GM15510 (cell line): ENCODE measurements at regions not wholly inside any gene's neighbourhood (a gene's known extent, or its start where the extent isn't known, plus 50 kb on each side); places are given as distances from the start of the nearest gene placed in this dataset.

Source experiments
- POLR2A ChIP-seq: IDR thresholded peaks from 3 replicates; pipeline ENCODE4 v1.6.1; 2011; ENCODE audit warnings: borderline replicate concordance; ENCODE audit not compliant: insufficient read length; ENCODE audit errors: extremely low read depth

- no peak for TF ChIP-seq POLR2A
Measured at GRCh38 chrX:39518476-39519029, 579.2 kb downstream of the BCOR start.

- TF ChIP-seq POLR2A, result no peak
Measured at GRCh38 chrX:39519030-39519488, 578.7 kb downstream of the BCOR start.

- no peak for TF ChIP-seq POLR2A
Measured at GRCh38 chrX:39519566-39520301, 578.0 kb downstream of the BCOR start.

- TF ChIP-seq POLR2A, result no peak
Measured at GRCh38 chrX:39525758-39526157, 572.0 kb downstream of the BCOR start.

- TF ChIP-seq POLR2A, result no peak
Measured at GRCh38 chrX:39527025-39527424, 570.7 kb downstream of the BCOR start.

GRCh38 chrX:39528161-39528916, 569.4 kb downstream of the BCOR start:
- no peak for TF ChIP-seq POLR2A

- no peak for TF ChIP-seq POLR2A
Measured at GRCh38 chrX:39532761-39533160, 565.0 kb downstream of the BCOR start.

GRCh38 chrX:39534949-39535348, 562.8 kb downstream of the BCOR start:
- no peak for TF ChIP-seq POLR2A

- TF ChIP-seq POLR2A, result no peak
Measured at GRCh38 chrX:39536211-39536610, 561.5 kb downstream of the BCOR start.

- TF ChIP-seq POLR2A, result no peak
Measured at GRCh38 chrX:39541881-39542280, 555.9 kb downstream of the BCOR start.

- no peak for TF ChIP-seq POLR2A
Measured at GRCh38 chrX:39542316-39542715, 555.4 kb downstream of the BCOR start.

GRCh38 chrX:39550795-39551361, 546.9 kb downstream of the BCOR start:
- TF ChIP-seq POLR2A, result no peak

- no peak for TF ChIP-seq POLR2A
Measured at GRCh38 chrX:39551762-39552161, 546.0 kb downstream of the BCOR start.

GRCh38 chrX:39555431-39555830, 542.3 kb downstream of the BCOR start:
- no peak for TF ChIP-seq POLR2A

GRCh38 chrX:39556056-39556455, 541.7 kb downstream of the BCOR start:
- no peak for TF ChIP-seq POLR2A
